NCI-H2227 (cell line): ENCODE measurements at regions not wholly inside any gene's neighbourhood (a gene's known extent, or its start where the extent isn't known, plus 50 kb on each side); places are given as distances from the start of the nearest gene placed in this dataset.
A peak's percentile ranks its signal among the peaks of the same experiment; 100 is the strongest.
"Not testable (repeated sequence)": the region's sequence is repeated elsewhere in the genome, so short reads cannot be mapped to it uniquely, and the experiment has no call there.

Source experiments
- DNase-seq: peaks from one replicate; lab custom pipeline; 2025; ENCODE audit not compliant: unreplicated experiment; lab: John Stamatoyannopoulos, UW

DNA sequence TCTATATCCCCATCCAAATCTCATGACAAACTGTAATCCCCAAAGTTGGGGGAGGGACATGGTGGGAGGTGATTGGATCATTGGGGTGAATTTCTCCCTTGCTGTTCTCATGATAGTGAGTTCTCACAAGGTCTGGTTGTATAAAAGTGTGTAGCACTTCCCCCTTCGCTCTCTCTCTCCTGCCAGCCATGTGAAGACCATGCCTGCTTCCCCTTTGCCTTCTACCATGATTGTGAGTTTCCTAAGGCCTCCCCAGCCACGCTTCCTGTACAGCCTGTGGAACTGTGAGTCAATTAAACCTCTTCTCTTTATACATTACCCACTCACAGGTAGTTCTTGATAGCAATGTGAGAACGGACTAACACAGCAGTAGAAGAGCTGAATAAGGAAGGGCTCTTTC is 62.6 kb upstream of the VASH1 start:
- DNase-seq: no peak

GRCh38 chr14:76699209-76699938 is 61.9 kb upstream of the VASH1 start:
- no peak for DNase-seq

DNA sequence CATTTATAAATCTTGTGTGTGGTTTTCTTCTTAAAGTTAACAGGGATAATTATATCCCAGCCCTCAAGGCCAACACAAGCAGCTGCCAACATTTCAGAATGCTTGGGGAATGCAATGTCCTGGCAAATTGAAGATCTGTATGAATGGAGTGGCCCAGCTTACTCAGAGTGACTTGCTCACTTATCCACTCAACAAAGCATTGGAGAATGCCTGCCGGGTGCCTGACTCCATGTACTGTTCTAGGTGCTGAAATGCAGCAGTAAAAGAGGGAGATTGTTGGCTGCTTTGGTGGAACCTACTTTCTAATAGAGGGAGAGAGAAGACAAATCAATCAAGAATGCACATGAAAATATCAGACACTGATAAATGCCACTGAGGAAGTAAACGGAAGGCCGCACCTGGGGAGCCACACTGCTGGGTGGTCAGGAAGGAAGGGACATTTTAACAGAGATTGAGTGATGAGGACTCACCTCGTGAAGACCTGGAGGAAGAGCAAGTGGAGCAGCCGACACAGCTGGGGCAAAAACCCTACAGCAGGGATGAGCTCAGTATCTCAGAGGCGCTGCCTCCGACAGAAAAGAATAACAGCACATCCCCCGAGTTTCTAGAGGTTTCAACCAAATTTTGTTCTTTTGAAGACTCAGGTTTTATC is 61.2 kb upstream of the VASH1 start:
- DNase-seq: no peak

DNA sequence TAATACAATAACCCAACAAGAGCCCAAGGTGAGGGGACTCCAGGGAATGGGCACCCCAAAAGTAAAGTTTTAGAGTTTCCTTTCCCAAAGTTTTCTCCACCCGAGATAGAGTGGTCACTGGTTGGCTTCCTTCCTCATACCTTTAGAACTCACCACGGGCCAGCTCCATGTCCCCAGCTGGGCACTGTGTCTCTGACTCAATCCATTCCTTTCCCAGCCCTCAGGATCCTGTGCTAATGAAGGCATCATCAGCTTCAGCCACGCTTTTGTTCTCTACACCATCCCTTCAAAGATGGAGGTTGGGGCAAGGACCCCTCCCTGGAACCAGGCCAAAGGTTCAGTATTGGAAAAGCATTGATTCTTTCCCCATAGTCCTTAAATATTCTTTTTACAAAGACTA is 59.8 kb upstream of the VASH1 start:
- DNase-seq: no peak

- DNase-seq: no peak
These were observed 59.3 kb upstream of the VASH1 start for GRCh38 chr14:76701981-76702380.

DNA sequence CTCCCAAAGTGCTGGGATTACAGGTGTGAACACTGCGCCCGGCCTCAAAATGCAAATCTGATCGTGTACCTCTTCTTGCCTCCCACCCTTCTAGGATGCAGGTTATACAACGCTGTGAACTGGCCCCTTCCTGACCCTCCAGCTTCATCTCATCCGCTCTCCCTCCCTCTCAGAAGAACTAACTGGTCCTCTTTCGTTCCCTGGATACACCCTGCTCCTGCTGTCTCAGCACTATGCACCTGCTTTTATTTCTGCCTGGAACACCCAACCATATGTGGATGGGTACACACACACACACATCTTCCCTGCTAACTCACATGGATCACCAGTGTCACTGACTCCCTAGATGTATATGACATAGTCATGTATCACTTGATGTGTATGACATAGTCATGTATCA is 56.1 kb upstream of the VASH1 start:
- no peak for DNase-seq

DNA sequence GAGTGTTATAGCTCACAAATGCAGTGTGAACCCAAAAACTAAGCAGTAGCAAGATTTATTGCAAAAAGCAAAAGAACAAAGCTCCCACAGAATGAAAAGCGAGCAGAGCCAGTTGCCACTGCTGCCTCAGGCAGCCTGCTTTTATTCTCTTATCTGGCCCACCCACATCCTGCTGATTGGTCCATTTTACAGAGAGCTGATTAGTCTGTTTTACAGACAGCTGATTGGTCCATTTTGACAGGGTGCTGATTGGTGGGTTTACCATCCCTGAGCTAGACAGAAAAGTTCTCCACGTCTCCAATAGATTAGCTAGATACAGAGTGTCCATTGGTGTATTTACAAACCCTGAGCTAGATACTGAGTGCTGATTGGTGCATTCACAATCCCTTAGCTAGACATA is 55.1 kb upstream of the VASH1 start:
- DNase-seq: not testable (repeated sequence)

DNA sequence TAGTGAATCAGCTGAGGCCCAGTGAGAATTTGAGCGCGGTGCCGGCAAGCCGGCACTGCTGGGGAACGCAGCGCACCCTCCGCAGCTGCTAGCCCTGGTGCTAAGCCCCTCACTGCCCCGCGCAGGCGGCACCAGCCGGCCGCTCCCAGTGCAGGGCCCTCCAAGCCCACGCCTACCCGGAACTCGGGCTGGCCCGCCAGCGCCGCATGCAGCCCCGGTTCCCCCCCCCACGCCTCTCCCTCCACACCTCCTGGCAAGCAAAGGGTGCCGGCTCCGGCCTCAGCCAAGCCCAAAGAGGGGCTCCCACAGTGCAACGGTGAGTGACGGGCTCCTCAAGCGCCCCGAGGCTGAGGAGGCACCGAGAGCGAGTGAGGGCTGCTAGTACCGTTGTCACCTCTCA is 54.5 kb upstream of the VASH1 start:
- DNase-seq: no peak

DNA sequence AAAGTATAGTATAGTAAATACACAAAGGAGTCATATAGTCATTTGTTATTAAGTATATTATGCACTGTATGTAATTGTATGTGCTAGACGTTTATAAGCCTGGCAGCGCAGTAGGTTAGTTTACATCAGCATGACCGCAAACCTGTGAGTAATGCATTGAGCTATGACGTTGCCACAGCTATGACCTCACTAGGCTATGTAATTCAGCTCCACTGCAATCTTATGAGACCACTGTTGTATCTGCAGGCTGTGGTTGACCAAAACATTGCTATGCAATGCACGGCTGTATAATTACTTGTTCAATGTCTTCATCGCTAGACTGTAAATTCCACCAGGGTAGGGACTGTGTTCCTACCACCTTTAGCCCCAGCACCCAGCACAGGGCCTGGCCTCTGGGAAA is 53.2 kb upstream of the VASH1 start:
- no peak for DNase-seq

- no peak for DNase-seq
These were observed 52.5 kb upstream of the VASH1 start for GRCh38 chr14:76708771-76709170.

- DNase-seq: peak; percentile 66
These were observed 50.9 kb upstream of the VASH1 start for GRCh38 chr14:76710056-76711010.
